SK-N-MC (cell line): ENCODE measurements at regions not wholly inside any gene's neighbourhood (a gene's known extent, or its start where the extent isn't known, plus 50 kb on each side); places are given as distances from the start of the nearest gene placed in this dataset.

Experiments
- EZH2 ChIP-seq: fragments of 200-600 bp; sonication (generic); IDR thresholded peaks from one replicate; pipeline ENCODE4 v1.6.1; 2017; ENCODE audit warnings: antibody characterized with exemption
- FOXP2 ChIP-seq: optimal IDR thresholded peaks from 2 replicates; pipeline ENCODE3; 2011; ENCODE audit warnings: mild to moderate bottlenecking, moderate library complexity; ENCODE audit not compliant: insufficient read depth; ENCODE audit errors: extremely low read length, control extremely low read depth
- POLR2AphosphoS5 ChIP-seq: IDR thresholded peaks from 2 replicates; pipeline ENCODE4 v1.6.1; 2012; ENCODE audit warnings: mild to moderate bottlenecking, low read depth, low read length, borderline replicate concordance

- no peak for TF ChIP-seq EZH2
- no peak for TF ChIP-seq POLR2AphosphoS5
- TF ChIP-seq FOXP2, result no peak
Measured at GRCh38 chr1:5427026-5427613, 565.1 kb downstream of the NPHP4 start.
